ENCODE measurements at regions not wholly inside any gene's neighbourhood (a gene's known extent, or its start where the extent isn't known, plus 50 kb on each side); places are given as distances from the start of the nearest gene placed in this dataset.

GRCh38 chr6:129940454-129941195 is 77.8 kb upstream of the L3MBTL3 start:
- Histone ChIP-seq H3K4me1 (ENCODE audit: control insufficient read depth, insufficient read depth, low read length) (no peaks in the 10 kb centered on the region), H3K36me3 (ENCODE audit: control insufficient read depth, insufficient read depth, low read length, severe bottlenecking) (no peaks in the 10 kb centered on the region), H3K9me3 (ENCODE audit: control insufficient read depth, low read length) (no peaks in the 10 kb centered on the region), H3K9ac (ENCODE audit: low read length) (no peak overlapping the region), H3K27me3 (replicated peaks; ENCODE audit: control insufficient read depth, insufficient read depth, low read length) (no peaks in the 10 kb centered on the region), H3K4me3 (ENCODE audit: low read length) (no peak overlapping the region)
- no peak for DNase-seq (ENCODE audit: low read depth)

- Histone ChIP-seq H3K4me1 (ENCODE audit: control insufficient read depth, insufficient read depth, low read length) (no peaks in the 10 kb centered on the region), H3K9me3 (ENCODE audit: control insufficient read depth, low read length) (no peaks in the 10 kb centered on the region), H3K4me3 (ENCODE audit: low read length) (no peak overlapping the region), H3K9ac (ENCODE audit: low read length) (no peak overlapping the region), H3K36me3 (ENCODE audit: control insufficient read depth, insufficient read depth, low read length, severe bottlenecking) (no peaks in the 10 kb centered on the region), H3K27me3 (replicated peaks; ENCODE audit: control insufficient read depth, insufficient read depth, low read length) (no peaks in the 10 kb centered on the region)
- DNase-seq (ENCODE audit: low read depth), result no peak
Measured at GRCh38 chr6:129938249-129939020, 77.3 kb upstream of the TMEM244 start.

GRCh38 chr6:129936329-129937165 is 75.4 kb upstream of the TMEM244 start:
- H3K4me3 ChIP-seq (ENCODE audit: low read length), result peak overlapping the region; percentile 61
- peak; percentile 89 for DNase-seq (ENCODE audit: low read depth)
- H3K27me3 ChIP-seq (replicated peaks; ENCODE audit: control insufficient read depth, insufficient read depth, low read length), result no peaks in the 10 kb centered on the region
- no peaks in the 10 kb centered on the region for H3K9me3 ChIP-seq (ENCODE audit: control insufficient read depth, low read length)
- H3K4me1 ChIP-seq (ENCODE audit: control insufficient read depth, insufficient read depth, low read length), result no peaks in the 10 kb centered on the region
- H3K9ac ChIP-seq (ENCODE audit: low read length), result peak overlapping the region; percentile 69
- H3K36me3 ChIP-seq (ENCODE audit: control insufficient read depth, insufficient read depth, low read length, severe bottlenecking), result no peaks in the 10 kb centered on the region

GRCh38 chr6:129932321-129932720 is 71.2 kb upstream of the TMEM244 start:
- H3K36me3 ChIP-seq (ENCODE audit: control insufficient read depth, insufficient read depth, low read length, severe bottlenecking), result no peaks in the 10 kb centered on the region
- DNase-seq (ENCODE audit: low read depth), result no peak
- H3K9me3 ChIP-seq (ENCODE audit: control insufficient read depth, low read length), result no peaks in the 10 kb centered on the region
- no peaks in the 10 kb centered on the region for H3K4me1 ChIP-seq (ENCODE audit: control insufficient read depth, insufficient read depth, low read length)
- no peak overlapping the region for H3K9ac ChIP-seq (ENCODE audit: low read length)
- no peaks in the 10 kb centered on the region for H3K27me3 ChIP-seq (replicated peaks; ENCODE audit: control insufficient read depth, insufficient read depth, low read length)
- no peak overlapping the region for H3K4me3 ChIP-seq (ENCODE audit: low read length)

GRCh38 chr6:129929433-129929832 is 68.3 kb upstream of the TMEM244 start:
- no peaks in the 10 kb centered on the region for H3K27me3 ChIP-seq (replicated peaks; ENCODE audit: control insufficient read depth, insufficient read depth, low read length)
- H3K4me1 ChIP-seq (ENCODE audit: control insufficient read depth, insufficient read depth, low read length), result peaks cover 2% of the 10 kb centered on the region
- no peaks in the 10 kb centered on the region for H3K9me3 ChIP-seq (ENCODE audit: control insufficient read depth, low read length)
- no peak overlapping the region for H3K9ac ChIP-seq (ENCODE audit: low read length)
- DNase-seq (ENCODE audit: low read depth), result peak; percentile 83
- no peak overlapping the region for H3K4me3 ChIP-seq (ENCODE audit: low read length)
- no peaks in the 10 kb centered on the region for H3K36me3 ChIP-seq (ENCODE audit: control insufficient read depth, insufficient read depth, low read length, severe bottlenecking)

- peak; percentile 68 for DNase-seq (ENCODE audit: low read depth)
- no peak overlapping the region for H3K4me3 ChIP-seq (ENCODE audit: low read length)
- no peaks in the 10 kb centered on the region for H3K27me3 ChIP-seq (replicated peaks; ENCODE audit: control insufficient read depth, insufficient read depth, low read length)
- H3K9ac ChIP-seq (ENCODE audit: low read length), result peak overlapping the region; percentile 37
- no peaks in the 10 kb centered on the region for H3K9me3 ChIP-seq (ENCODE audit: control insufficient read depth, low read length)
- peaks cover 19% of the 10 kb centered on the region for H3K4me1 ChIP-seq (ENCODE audit: control insufficient read depth, insufficient read depth, low read length)
- H3K36me3 ChIP-seq (ENCODE audit: control insufficient read depth, insufficient read depth, low read length, severe bottlenecking), result no peaks in the 10 kb centered on the region
Measured at GRCh38 chr6:129923530-129924250, 62.6 kb upstream of the TMEM244 start.

- Histone ChIP-seq H3K27me3 (replicated peaks; ENCODE audit: control insufficient read depth, insufficient read depth, low read length) (no peaks in the 10 kb centered on the region), H3K36me3 (ENCODE audit: control insufficient read depth, insufficient read depth, low read length, severe bottlenecking) (no peaks in the 10 kb centered on the region), H3K4me3 (ENCODE audit: low read length) (no peak overlapping the region)
Measured at GRCh38 chr6:129921169-129921817, 60.2 kb upstream of the TMEM244 start.

GRCh38 chr6:129920103-129920798 is 59.1 kb upstream of the TMEM244 start:
- peak; percentile 43 for DNase-seq (ENCODE audit: low read depth)
- H3K27me3 ChIP-seq (replicated peaks; ENCODE audit: control insufficient read depth, insufficient read depth, low read length), result no peaks in the 10 kb centered on the region

More at GRCh38 chr6:129921169-129921817, 60.2 kb upstream of the TMEM244 start:
- Histone ChIP-seq H3K9me3 (ENCODE audit: control insufficient read depth, low read length) (no peaks in the 10 kb centered on the region), H3K4me1 (ENCODE audit: control insufficient read depth, insufficient read depth, low read length) (peaks cover 19% of the 10 kb centered on the region), H3K9ac (ENCODE audit: low read length) (no peak overlapping the region)
- DNase-seq (ENCODE audit: low read depth), result no peak

GRCh38 chr6:129911732-129912131 is 50.6 kb upstream of the TMEM244 start:
- no peak overlapping the region for H3K4me3 ChIP-seq (ENCODE audit: low read length)
- H3K9me3 ChIP-seq (ENCODE audit: control insufficient read depth, low read length), result no peaks in the 10 kb centered on the region
- no peaks in the 10 kb centered on the region for H3K27me3 ChIP-seq (replicated peaks; ENCODE audit: control insufficient read depth, insufficient read depth, low read length)

More at GRCh38 chr6:129920103-129920798, 59.1 kb upstream of the TMEM244 start:
- no peak overlapping the region for H3K9ac ChIP-seq (ENCODE audit: low read length)
- H3K9me3 ChIP-seq (ENCODE audit: control insufficient read depth, low read length), result no peaks in the 10 kb centered on the region
- no peak overlapping the region for H3K4me3 ChIP-seq (ENCODE audit: low read length)
- H3K4me1 ChIP-seq (ENCODE audit: control insufficient read depth, insufficient read depth, low read length), result peaks cover 19% of the 10 kb centered on the region
- no peaks in the 10 kb centered on the region for H3K36me3 ChIP-seq (ENCODE audit: control insufficient read depth, insufficient read depth, low read length, severe bottlenecking)

More at GRCh38 chr6:129911732-129912131, 50.6 kb upstream of the TMEM244 start:
- no peak for DNase-seq (ENCODE audit: low read depth)
- no peaks in the 10 kb centered on the region for H3K4me1 ChIP-seq (ENCODE audit: control insufficient read depth, insufficient read depth, low read length)
- H3K9ac ChIP-seq (ENCODE audit: low read length), result no peak overlapping the region
- H3K36me3 ChIP-seq (ENCODE audit: control insufficient read depth, insufficient read depth, low read length, severe bottlenecking), result no peaks in the 10 kb centered on the region
